ENCODE measurements at regions not wholly inside any gene's neighbourhood (a gene's known extent, or its start where the extent isn't known, plus 50 kb on each side); places are given as distances from the start of the nearest gene placed in this dataset.

- TF ChIP-seq POLR2AphosphoS5 (IDR thresholded peaks at IDR 0.05) (no peak), CTCF (IDR thresholded peaks at IDR 0.05) (no peak), POLR2A (IDR thresholded peaks at IDR 0.05) (no peak), EP300 (IDR thresholded peaks at IDR 0.05) (no peak)
Measured at GRCh38 chr5:135158314-135158697, 124.3 kb upstream of the PITX1 start.

GRCh38 chr5:135157421-135158313, 123.6 kb upstream of the PITX1 start:
- no peak overlapping the region for H3K27ac ChIP-seq
- no peaks in the 10 kb centered on the region for H3K27me3 ChIP-seq
- no peaks in the 10 kb centered on the region for H3K9me3 ChIP-seq
- no peak for DNase-seq (ENCODE audit: low spot score in 2 of 2)
- no peaks in the 10 kb centered on the region for H3K36me3 ChIP-seq
- no peaks in the 10 kb centered on the region for H3K4me1 ChIP-seq
- H3K4me3 ChIP-seq = no peak overlapping the region
- TF ChIP-seq EP300 (IDR thresholded peaks at IDR 0.05) (no peak), CTCF (IDR thresholded peaks at IDR 0.05) (no peak), POLR2A (IDR thresholded peaks at IDR 0.05) (no peak), POLR2AphosphoS5 (IDR thresholded peaks at IDR 0.05) (no peak)
- 95% methylated on average over 6 of the region's 6 CpGs for WGBS

More at GRCh38 chr5:135158314-135158697, 124.3 kb upstream of the PITX1 start:
- Histone ChIP-seq H3K27ac (no peak overlapping the region), H3K4me3 (no peak overlapping the region), H3K9me3 (no peaks in the 10 kb centered on the region), H3K36me3 (no peaks in the 10 kb centered on the region), H3K27me3 (peaks cover 2% of the 10 kb centered on the region), H3K4me1 (no peaks in the 10 kb centered on the region)
- 88% methylated on average over 1 of the region's 1 CpG for WGBS
- no peak for DNase-seq (ENCODE audit: low spot score in 2 of 2)

GRCh38 chr5:135156715-135157404, 122.8 kb upstream of the PITX1 start:
- H3K27ac ChIP-seq = no peak overlapping the region
- TF ChIP-seq CTCF (IDR thresholded peaks at IDR 0.05) (no peak), POLR2A (IDR thresholded peaks at IDR 0.05) (no peak), POLR2AphosphoS5 (IDR thresholded peaks at IDR 0.05) (no peak), EP300 (IDR thresholded peaks at IDR 0.05) (no peak)
- H3K9me3 ChIP-seq = no peaks in the 10 kb centered on the region
- WGBS = 68% methylated on average over 5 of the region's 11 CpGs
- DNase-seq (ENCODE audit: low spot score in 2 of 2) = no peak
- H3K4me1 ChIP-seq = no peaks in the 10 kb centered on the region
- no peaks in the 10 kb centered on the region for H3K27me3 ChIP-seq
- H3K4me3 ChIP-seq = no peak overlapping the region
- H3K36me3 ChIP-seq = no peaks in the 10 kb centered on the region

- Histone ChIP-seq H3K4me3 (no peak overlapping the region), H3K4me1 (no peaks in the 10 kb centered on the region), H3K9me3 (no peaks in the 10 kb centered on the region), H3K36me3 (no peaks in the 10 kb centered on the region), H3K27ac (no peak overlapping the region), H3K27me3 (no peaks in the 10 kb centered on the region)
- WGBS = 84% methylated on average over 4 of the region's 6 CpGs
- no peak for DNase-seq (ENCODE audit: low spot score in 2 of 2)
- TF ChIP-seq POLR2AphosphoS5 (IDR thresholded peaks at IDR 0.05) (no peak), CTCF (IDR thresholded peaks at IDR 0.05) (no peak), EP300 (IDR thresholded peaks at IDR 0.05) (no peak), POLR2A (IDR thresholded peaks at IDR 0.05) (no peak)
Measured at GRCh38 chr5:135156337-135156714, 122.3 kb upstream of the PITX1 start.

- Histone ChIP-seq H3K9me3 (no peaks in the 10 kb centered on the region), H3K36me3 (no peaks in the 10 kb centered on the region), H3K27ac (no peak overlapping the region), H3K4me1 (no peaks in the 10 kb centered on the region), H3K27me3 (no peaks in the 10 kb centered on the region), H3K4me3 (no peak overlapping the region)
- DNase-seq (ENCODE audit: low spot score in 2 of 2) = no peak
- no peak for TF ChIP-seq POLR2AphosphoS5 (IDR thresholded peaks at IDR 0.05)
- TF ChIP-seq POLR2A (IDR thresholded peaks at IDR 0.05) = no peak
- TF ChIP-seq CTCF (IDR thresholded peaks at IDR 0.05) = no peak
- no peak for TF ChIP-seq EP300 (IDR thresholded peaks at IDR 0.05)
- WGBS = 85% methylated on average over 4 of the region's 4 CpGs
Measured at GRCh38 chr5:135155616-135156214, 121.7 kb upstream of the PITX1 start.
